Neutrophil (primary cell): ENCODE measurements at regions not wholly inside any gene's neighbourhood (a gene's known extent, or its start where the extent isn't known, plus 50 kb on each side); places are given as distances from the start of the nearest gene placed in this dataset.

Source experiments
- H3K27ac ChIP-seq: fragments of 200-600 bp; sonication (generic); 2 replicates; pipeline ENCODE4 v1.5.1; 2016; ENCODE audit warnings: mild to moderate bottlenecking, moderate library complexity
- H3K27me3 ChIP-seq: fragments of 200-600 bp; sonication (generic); 2 replicates; pipeline ENCODE4 v1.6.0; 2016; ENCODE audit warnings: mild to moderate bottlenecking
- H3K36me3 ChIP-seq: fragments of 200-600 bp; sonication (generic); 2 replicates; pipeline ENCODE4 v1.5.1; 2017
- H3K4me1 ChIP-seq, 2 experiments: fragments of 200-600 bp in 1 of 2; sonication (generic) in 1 of 2; 1 replicate in 1 of 2; 2 replicates in 1 of 2; pipeline versions ENCODE4 v1.5.1 to v1.6.1; 2013 to 2016; ENCODE audit warnings: low read depth in 1 of 2, low read length in 1 of 2, mild to moderate bottlenecking in 1 of 2, moderate library complexity in 1 of 2; ENCODE audit not compliant: control insufficient read depth in 1 of 2, insufficient read depth in 1 of 2
- H3K4me3 ChIP-seq, 2 experiments: fragments of 200-600 bp in 1 of 2; sonication (generic) in 1 of 2; 1 replicate in 1 of 2; 2 replicates in 1 of 2; pipeline ENCODE4 v1.5.1; 2013 to 2016; ENCODE audit warnings: low read depth in 1 of 2, low read length in 1 of 2, mild to moderate bottlenecking in 1 of 2, moderate library complexity in 1 of 2
- H3K9me3 ChIP-seq: fragments of 200-600 bp; sonication (generic); 2 replicates; pipeline ENCODE4 v1.5.1; 2016
- TF ChIP-seq, protein P1 (sequence below): fragments of 200-600 bp; sonication (generic); IDR thresholded peaks from 2 replicates; pipeline ENCODE4 v1.5.1; 2016; ENCODE audit warnings: antibody characterized with exemption

DNA sequence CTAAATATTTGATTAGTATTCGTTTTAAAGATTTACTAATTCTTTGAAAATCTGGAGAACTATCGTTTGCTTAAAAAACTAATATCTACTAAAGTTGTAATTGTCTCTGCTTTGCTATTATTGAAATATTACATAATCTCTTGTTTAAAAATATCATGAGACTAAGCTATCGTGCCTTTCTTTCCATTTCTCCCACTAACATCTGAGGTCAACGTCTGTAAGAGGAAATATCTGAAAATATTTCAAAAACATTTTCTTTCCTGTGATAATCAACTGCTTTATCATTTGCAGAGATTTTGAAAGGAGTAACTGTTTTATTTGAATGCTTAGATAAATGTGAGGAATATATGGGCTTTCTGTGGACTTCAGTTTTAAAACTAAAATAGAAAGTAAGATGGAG lies 694.1 kb downstream of the USP25 start:
- Histone ChIP-seq H3K4me3 (no peak overlapping the region), H3K4me1 (no peaks in the 10 kb centered on the region), H3K27me3 (no peaks in the 10 kb centered on the region), H3K27ac (no peak overlapping the region), H3K9me3 (no peaks in the 10 kb centered on the region), H3K36me3 (no peaks in the 10 kb centered on the region)
- TF ChIP-seq, protein P1, sequence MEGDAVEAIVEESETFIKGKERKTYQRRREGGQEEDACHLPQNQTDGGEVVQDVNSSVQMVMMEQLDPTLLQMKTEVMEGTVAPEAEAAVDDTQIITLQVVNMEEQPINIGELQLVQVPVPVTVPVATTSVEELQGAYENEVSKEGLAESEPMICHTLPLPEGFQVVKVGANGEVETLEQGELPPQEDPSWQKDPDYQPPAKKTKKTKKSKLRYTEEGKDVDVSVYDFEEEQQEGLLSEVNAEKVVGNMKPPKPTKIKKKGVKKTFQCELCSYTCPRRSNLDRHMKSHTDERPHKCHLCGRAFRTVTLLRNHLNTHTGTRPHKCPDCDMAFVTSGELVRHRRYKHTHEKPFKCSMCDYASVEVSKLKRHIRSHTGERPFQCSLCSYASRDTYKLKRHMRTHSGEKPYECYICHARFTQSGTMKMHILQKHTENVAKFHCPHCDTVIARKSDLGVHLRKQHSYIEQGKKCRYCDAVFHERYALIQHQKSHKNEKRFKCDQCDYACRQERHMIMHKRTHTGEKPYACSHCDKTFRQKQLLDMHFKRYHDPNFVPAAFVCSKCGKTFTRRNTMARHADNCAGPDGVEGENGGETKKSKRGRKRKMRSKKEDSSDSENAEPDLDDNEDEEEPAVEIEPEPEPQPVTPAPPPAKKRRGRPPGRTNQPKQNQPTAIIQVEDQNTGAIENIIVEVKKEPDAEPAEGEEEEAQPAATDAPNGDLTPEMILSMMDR = no peak

DNA sequence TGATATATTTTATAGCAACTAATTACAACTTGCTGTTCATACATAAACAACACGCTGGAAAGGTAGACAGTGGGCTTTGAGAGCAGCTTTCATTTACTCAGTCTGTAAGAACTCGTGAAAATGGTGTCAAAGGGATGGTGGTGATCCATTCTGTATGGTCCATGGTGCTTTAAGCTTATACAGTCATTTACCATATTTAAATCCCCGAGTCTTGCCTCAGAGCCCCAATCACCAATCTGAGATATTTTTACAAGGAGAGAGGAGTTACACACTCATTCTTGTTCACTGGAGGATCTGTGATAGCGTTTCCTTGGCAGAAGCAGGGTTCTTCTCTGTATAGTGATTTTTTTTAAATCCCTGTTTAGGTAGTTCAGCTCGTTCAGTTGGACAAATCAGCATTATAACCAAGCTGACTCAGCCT lies 694.6 kb downstream of the USP25 start:
- no peaks in the 10 kb centered on the region for H3K4me1 ChIP-seq
- no peaks in the 10 kb centered on the region for H3K9me3 ChIP-seq
- no peak overlapping the region for H3K4me3 ChIP-seq
- TF ChIP-seq, protein P1 = no peak
- no peak overlapping the region for H3K27ac ChIP-seq
- no peaks in the 10 kb centered on the region for H3K36me3 ChIP-seq
- H3K27me3 ChIP-seq = no peaks in the 10 kb centered on the region

DNA sequence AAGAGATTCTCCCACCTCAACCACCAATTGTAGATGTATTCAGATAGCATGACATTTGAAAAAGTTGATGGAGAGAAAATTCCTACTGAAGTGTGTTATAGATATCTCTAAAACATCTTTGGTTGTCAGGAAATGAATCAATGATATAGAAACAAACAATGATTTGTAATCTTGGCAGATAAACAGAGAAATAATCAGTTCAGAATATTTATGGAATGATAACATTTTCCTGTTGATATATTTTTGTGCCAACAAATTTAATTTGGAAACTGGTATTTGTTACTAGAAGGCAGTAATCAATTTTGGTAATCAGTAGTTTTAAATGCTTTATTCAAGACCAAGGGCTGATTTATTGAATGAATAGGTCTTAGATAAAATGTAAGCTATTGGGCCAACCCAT lies 695.6 kb downstream of the USP25 start:
- no peaks in the 10 kb centered on the region for H3K27me3 ChIP-seq
- TF ChIP-seq, protein P1 = no peak
- H3K4me1 ChIP-seq = no peaks in the 10 kb centered on the region
- H3K27ac ChIP-seq = no peak overlapping the region
- no peak overlapping the region for H3K4me3 ChIP-seq
- no peaks in the 10 kb centered on the region for H3K9me3 ChIP-seq
- no peaks in the 10 kb centered on the region for H3K36me3 ChIP-seq

DNA sequence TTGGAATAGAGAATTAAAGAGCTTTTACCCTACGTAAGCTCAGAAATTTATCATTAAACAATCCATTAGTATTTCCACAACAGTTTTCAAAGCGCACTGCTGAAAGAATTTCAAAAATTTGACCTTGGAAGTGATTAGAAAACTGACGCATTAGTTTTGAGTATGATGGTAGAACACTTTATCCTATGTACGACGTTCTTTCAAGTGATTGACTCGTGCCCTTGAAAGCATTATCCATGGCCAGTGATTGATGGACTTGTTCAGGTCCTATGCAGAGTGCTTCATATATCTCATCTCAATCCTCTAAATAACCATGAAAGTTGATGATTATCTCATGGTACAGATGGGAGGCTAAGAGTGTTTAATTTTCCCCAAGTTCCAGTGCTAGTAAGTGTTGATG lies 697.2 kb downstream of the USP25 start:
- Histone ChIP-seq H3K9me3 (no peaks in the 10 kb centered on the region), H3K27ac (no peak overlapping the region), H3K36me3 (no peaks in the 10 kb centered on the region), H3K27me3 (no peaks in the 10 kb centered on the region), H3K4me1 (no peaks in the 10 kb centered on the region), H3K4me3 (no peak overlapping the region)
- TF ChIP-seq, protein P1 = no peak

DNA sequence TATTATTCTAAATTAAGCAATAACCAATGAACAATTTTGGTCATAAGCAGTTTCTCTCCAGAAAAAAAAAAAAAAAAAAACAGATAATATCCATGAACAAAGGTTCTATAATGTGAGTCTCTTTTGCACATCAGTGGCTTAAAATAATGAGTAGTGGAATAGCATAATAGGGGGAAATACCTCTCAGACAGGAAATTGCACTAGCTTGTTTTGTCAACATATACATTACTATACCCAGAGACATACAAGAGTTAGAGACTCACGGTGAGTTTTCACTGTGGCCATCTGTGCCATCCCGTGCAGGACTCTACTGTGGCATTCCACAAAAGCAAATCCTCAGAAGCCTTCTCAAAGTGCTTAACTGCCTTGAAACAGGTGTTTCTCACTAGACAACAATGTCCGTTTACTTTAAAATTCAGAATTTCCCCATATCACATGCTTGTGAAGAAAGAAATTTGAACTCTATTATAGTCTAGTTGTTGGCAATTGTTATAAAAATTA lies 697.9 kb downstream of the USP25 start:
- H3K27me3 ChIP-seq = no peaks in the 10 kb centered on the region
- no peaks in the 10 kb centered on the region for H3K4me1 ChIP-seq
- TF ChIP-seq, protein P1 = no peak
- no peak overlapping the region for H3K27ac ChIP-seq
- H3K4me3 ChIP-seq = no peak overlapping the region
- H3K36me3 ChIP-seq = no peaks in the 10 kb centered on the region
- no peaks in the 10 kb centered on the region for H3K9me3 ChIP-seq

DNA sequence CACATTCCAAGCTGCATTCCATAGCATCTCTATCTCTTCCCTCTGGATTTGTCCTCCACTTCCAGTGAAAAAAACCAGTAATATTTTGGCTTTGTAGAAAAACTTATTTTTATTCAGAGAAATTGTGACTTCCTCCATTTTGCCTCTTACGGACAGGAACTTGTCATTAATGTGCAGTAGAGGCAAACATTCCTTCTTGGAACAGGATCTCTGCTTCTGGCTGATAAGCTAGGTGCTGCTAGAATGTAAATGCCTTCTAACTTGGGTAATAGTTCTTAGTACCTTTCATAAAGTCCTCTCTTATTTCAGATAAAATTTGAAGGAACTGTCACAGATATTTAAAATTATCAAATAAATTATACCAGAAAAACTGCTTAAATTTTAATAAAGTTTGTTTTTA lies 707.8 kb downstream of the USP25 start:
- H3K36me3 ChIP-seq = no peaks in the 10 kb centered on the region
- H3K4me3 ChIP-seq = no peak overlapping the region
- no peaks in the 10 kb centered on the region for H3K9me3 ChIP-seq
- TF ChIP-seq, protein P1 = no peak
- no peak overlapping the region for H3K27ac ChIP-seq
- H3K27me3 ChIP-seq = no peaks in the 10 kb centered on the region
- H3K4me1 ChIP-seq = no peaks in the 10 kb centered on the region
